NCI-H748 treated with DMSO at 0.1 percent for 48 hours (cell line): ENCODE measurements at regions not wholly inside any gene's neighbourhood (a gene's known extent, or its start where the extent isn't known, plus 50 kb on each side); places are given as distances from the start of the nearest gene placed in this dataset.

Source experiments
- DNase-seq: peaks from one replicate; lab custom pipeline; 2025; lab: John Stamatoyannopoulos, UW

- DNase-seq, result no peak
These were observed 208.2 kb upstream of the CMC1 start for GRCh38 chr3:28033059-28033784.

GRCh38 chr3:28036599-28037575 lies 204.5 kb upstream of the CMC1 start:
- no peak for DNase-seq

DNA sequence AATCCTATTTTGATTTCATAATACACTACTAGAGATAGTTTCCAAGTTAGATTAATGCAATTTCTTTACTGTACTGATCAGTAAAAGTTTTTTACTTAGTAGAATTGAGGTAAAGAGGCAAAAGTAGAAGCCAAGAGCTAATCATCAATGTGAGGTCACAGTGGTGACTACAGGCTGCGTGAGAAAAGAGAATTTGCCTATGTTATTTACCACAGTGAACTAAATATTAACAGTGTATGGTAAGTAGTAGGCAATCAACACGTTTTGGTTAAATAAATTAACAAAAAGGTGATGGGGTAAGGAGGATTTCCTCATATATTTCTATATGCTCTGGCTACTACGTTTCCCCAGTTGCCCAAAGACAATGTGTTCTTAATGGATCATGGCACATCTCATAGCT lies 202.2 kb upstream of the CMC1 start:
- no peak for DNase-seq

DNA sequence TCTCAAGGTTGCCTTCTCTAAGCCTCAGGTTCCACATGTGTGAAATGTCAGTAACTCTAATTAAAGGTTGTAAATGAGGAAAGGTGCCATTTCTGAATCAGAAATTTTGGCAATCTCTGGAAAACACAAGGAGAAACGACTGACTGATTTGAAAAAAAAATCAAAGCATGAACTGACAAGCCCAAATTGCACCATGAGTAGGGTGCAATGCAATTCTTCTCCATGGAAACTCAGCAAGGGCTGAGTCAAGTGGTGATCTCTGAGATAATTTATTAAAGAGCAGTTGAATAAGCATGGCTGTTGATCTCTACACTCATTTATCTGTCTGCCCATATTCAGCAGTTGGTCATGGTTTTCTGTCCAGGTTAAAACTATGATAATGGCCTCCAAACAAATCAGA lies 201.6 kb upstream of the CMC1 start:
- no peak for DNase-seq

DNA sequence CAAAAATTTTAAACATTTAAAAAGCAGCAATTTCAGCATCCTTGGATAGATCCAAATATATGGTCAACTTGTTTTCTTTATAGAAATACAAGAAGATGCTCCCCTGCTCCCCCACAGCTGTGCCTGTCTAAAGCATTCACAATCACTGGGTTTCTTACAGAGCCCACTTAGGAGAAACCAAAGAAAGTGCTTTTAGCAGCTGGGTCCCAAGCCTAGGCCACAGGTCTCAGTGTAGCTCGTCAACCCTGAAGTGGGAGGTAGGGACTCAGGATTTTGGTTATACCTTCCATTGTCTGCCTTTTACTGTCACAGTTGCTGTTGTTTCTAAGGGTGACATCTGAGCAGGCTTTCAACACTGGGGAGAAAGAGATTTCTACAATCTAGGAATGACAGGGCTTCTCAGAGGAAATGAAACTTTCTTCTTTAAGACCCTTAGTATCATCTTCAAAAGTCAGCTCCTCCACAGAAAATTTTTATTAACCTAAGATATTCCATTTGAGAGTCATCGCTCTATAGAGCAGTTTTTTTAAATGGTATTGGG lies 199.3 kb upstream of the CMC1 start:
- DNase-seq, result no peak

GRCh38 chr3:28042707-28043106 lies 198.7 kb upstream of the CMC1 start:
- no peak for DNase-seq

GRCh38 chr3:28050120-28050519 lies 191.3 kb upstream of the CMC1 start:
- no peak for DNase-seq

- DNase-seq, result peak; percentile 8
These were observed 190.5 kb upstream of the CMC1 start for GRCh38 chr3:28050885-28051284.

GRCh38 chr3:28053759-28054158 lies 187.7 kb upstream of the CMC1 start:
- DNase-seq, result no peak

DNA sequence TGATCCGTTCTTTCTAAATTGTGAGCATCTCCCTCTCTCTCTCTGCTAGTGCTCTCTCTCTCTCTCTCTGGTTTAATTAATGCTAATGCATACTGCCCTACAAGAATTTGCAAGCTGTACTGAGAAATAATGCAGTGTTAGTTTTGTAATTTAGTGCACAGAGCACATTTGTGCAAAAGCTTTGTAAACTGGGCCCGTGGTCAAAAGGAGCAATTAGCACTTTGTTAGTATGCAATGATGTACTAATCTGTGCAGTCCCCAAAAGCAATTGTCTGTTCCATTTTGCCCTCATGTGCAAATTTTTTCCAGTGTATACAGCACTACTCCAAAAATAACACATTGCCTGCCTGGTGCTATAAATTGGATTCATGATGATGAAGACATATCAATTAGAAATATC lies 184.6 kb upstream of the CMC1 start:
- DNase-seq, result no peak

GRCh38 chr3:28057539-28057938 lies 183.9 kb upstream of the CMC1 start:
- DNase-seq, result no peak

GRCh38 chr3:28059199-28059598 lies 182.2 kb upstream of the CMC1 start:
- DNase-seq, result peak; percentile 1

DNA sequence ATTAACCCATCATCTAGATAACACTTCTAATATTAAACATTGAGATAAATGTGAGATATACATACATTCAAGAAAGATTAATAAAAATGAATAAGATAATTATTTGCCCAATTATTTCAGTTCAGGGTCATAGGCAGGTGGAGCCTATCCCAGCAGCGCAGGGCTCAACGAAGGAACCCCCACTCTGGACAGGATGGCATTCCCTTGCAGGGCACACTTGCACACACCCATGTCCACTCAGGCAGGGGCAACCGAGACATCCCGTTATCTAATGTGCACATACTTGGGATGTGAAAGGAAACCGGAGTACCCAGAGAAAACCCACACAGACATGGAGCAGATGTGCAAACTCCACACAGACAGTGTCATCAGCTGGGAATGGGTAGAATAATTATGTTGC lies 175.4 kb upstream of the CMC1 start:
- no peak for DNase-seq

- no peak for DNase-seq
These were observed 174.4 kb upstream of the CMC1 start for GRCh38 chr3:28067014-28067413.

DNA sequence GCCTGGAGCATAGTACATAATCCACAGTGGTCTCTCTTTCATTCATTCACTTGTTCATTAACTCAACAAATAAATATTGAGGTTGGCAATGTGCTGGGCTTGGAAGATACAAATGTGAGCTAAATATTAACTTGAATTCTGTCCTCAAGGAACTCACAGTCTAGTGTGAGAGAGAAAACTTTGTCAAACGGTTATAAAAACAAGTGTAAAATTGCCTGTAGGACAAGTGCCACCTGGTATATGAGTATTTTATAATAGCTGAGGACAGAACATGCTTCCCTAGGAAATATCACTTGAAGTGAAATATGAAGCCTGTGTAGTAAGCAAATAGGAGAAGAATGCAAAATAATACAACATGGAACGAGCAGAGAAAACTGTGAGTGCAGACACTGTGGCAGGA lies 173.1 kb upstream of the CMC1 start:
- no peak for DNase-seq

DNA sequence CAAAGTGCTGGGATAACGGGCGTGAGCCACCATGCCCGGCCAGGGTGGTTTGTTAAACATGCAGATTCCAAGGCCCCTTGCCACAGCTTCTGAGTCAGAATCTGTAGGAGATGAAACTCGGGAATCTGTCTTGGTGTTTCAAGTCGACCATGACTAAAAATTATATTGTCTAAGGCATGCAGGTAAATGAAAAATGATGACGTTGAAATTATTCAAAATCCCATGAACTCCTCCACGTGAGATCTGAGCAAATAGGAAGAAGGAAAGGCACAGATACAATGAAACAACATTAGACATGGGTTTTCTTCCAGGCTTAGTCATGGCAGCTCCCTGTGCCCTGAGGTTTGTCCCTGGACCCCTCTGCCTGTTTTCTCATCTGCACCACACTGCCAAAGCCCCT lies 172.0 kb upstream of the CMC1 start:
- DNase-seq, result no peak

DNA sequence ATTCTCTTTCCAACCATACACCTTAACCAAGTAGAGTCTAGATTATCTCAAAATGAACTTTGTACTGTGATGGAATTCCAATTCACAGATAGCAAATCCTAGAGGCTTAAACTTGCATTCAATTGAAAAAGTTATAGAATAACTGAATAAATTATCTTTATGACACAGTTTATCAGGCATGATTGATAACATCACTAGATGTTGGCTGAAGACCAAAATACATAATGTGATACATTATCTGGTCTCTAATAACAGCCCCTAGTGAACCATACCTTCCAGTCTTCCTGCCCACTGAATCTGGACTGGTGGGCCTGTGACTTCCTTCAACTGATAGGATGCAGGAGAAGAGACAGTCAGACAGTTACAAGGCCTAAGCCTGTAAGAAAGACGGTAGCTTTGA lies 165.2 kb upstream of the CMC1 start:
- no peak for DNase-seq

DNA sequence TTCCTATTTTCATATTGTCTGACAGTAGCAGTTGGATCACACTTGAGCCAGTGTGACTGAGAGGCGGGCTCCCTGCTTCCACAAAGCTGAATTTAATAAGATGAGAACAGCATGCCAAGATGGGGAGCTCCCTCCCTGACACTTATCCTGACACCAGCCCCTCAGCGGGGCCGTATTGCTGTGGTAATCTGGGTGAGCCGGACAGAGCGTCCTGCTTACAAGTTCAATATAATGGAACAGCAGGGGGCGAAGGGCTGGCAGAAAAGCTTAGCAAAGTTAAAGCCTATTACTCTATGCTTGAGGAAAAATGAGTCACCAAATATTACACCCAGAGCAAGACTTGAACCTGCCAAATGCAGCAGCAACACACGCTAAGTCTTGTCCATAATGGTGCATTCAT lies 163.8 kb upstream of the CMC1 start:
- DNase-seq, result no peak

DNA sequence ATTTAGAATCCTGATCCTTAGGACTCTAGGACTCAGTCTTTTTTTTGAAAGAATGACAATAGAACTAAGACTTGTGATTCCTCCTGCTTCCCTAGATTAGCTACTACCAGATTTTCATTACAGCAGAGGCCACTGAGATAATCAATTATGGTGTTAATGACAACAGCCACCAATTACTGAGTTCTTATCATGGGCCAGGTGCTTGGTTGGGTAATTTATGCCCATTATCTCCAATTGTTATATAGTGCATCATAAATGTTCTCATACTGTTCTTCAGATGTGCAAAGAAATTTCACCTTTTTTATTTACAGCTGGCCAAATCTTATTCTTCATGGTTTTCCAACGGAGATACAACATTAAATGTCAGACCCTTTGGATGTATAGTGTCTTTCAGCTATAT lies 162.9 kb upstream of the CMC1 start:
- DNase-seq, result no peak

GRCh38 chr3:28080716-28081115 lies 160.7 kb upstream of the CMC1 start:
- DNase-seq, result no peak

DNA sequence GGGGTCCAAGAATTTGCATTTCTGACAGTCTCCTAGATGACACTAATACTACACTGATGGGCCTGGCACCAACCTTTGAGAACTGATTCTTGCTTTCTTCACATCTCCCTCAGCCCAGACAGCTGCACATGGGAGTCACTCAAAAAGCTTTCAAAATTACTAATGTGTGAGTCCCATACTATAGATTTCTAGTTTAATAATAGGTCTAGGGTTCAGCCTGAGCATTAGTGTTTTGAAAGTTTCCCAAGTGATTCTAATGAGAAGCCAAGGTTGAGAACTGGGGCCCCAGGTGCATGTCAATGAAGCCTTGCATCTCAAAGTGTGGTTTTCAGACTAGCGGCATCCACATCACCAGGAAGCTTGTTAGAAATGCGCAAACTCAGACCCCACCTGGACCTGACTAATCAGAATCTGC lies 159.9 kb upstream of the CMC1 start:
- DNase-seq, result no peak

GRCh38 chr3:28087591-28087990 lies 153.8 kb upstream of the CMC1 start:
- no peak for DNase-seq
